T-cell (primary cell): ENCODE measurements at regions not wholly inside any gene's neighbourhood (a gene's known extent, or its start where the extent isn't known, plus 50 kb on each side); places are given as distances from the start of the nearest gene placed in this dataset.

Experiments used
- ATAC-seq, 4 experiments: fragments of 200-7000 bp in 3 of 4; fragments of 150-1000 bp in 1 of 4; cut with Tn5 transposase; replicated peaks in 1 of 4; 1 replicate in 3 of 4; 2 replicates in 1 of 4; pipeline ENCODE4 v1.10.0; 2021; ENCODE audit warnings: moderate library complexity in 3 of 4, mild to moderate bottlenecking in 2 of 4, moderate number of reproducible peaks in 1 of 4
- CTCF ChIA-PET, 2 donors: fragments of 300-600 bp; sonication (Branson Sonifier 250); formaldehyde crosslinking; loops; one replicate each; lab custom pipeline; 2022; ENCODE audit warnings: antibody characterized with exemption in 2 of 2; lab: Charles Lee
- POLR2A ChIA-PET, 2 donors: fragments of 300-600 bp; sonication (Branson Sonifier 250); formaldehyde crosslinking; loops; one replicate each; lab custom pipeline; 2022; ENCODE audit warnings: antibody characterized with exemption in 2 of 2; lab: Charles Lee
- DNase-seq, 35 experiments: peaks; one replicate each; pipeline versions ENCODE4 v3.0.0 to v3.0.0-alpha.2; 2013 to 2023
- H3K27ac ChIP-seq: one replicate; pipeline ENCODE4 v1.5.1; 2013; ENCODE audit warnings: low read length
- H3K27me3 ChIP-seq, 2 experiments: replicated peaks in 1 of 2; 1 replicate in 1 of 2; 2 replicates in 1 of 2; pipeline versions ENCODE4 v1.6.1 to v1.7.0; 2013; ENCODE audit warnings: low read length in 1 of 2, mixed read lengths in 1 of 2; ENCODE audit not compliant: control insufficient read depth in 2 of 2, insufficient read depth in 2 of 2; ENCODE audit errors: extremely low read depth in 1 of 2
- H3K36me3 ChIP-seq, 2 donors: 1 replicate in 1 of 2; 2 replicates in 1 of 2; pipeline versions ENCODE4 v1.6.1 to v1.7.0; 2013; ENCODE audit warnings: low read length in 1 of 2; ENCODE audit not compliant: control insufficient read depth in 2 of 2, insufficient read depth in 1 of 2; ENCODE audit errors: extremely low read depth in 1 of 2
- H3K4me1 ChIP-seq, 2 experiments: 1 replicate in 1 of 2; 2 replicates in 1 of 2; pipeline versions ENCODE4 v1.6.1 to v1.7.0; 2013; ENCODE audit warnings: low read length in 2 of 2, mixed read lengths in 1 of 2; ENCODE audit not compliant: insufficient read depth in 2 of 2, control insufficient read depth in 1 of 2; ENCODE audit errors: extremely low read depth in 1 of 2
- H3K4me3 ChIP-seq, 2 donors: 1 replicate in 1 of 2; 2 replicates in 1 of 2; pipeline versions ENCODE4 v1.5.1 to v1.7.0; 2013; ENCODE audit warnings: mild to moderate bottlenecking in 2 of 2, low read length in 1 of 2, moderate library complexity in 1 of 2; ENCODE audit not compliant: control insufficient read depth in 1 of 2; ENCODE audit errors: extremely low read depth in 1 of 2
- H3K9me3 ChIP-seq: 2 replicates; pipeline ENCODE4 v1.7.0; 2013
- H3K27ac Mint-ChIP-seq, 2 donors: one replicate each; pipeline ENCODE4 v1.8.0; 2020 to 2021; ENCODE audit warnings: mild to moderate bottlenecking in 2 of 2, mixed read lengths in 2 of 2
- H3K27me3 Mint-ChIP-seq, 2 donors: one replicate each; pipeline ENCODE4 v1.8.0; 2021 to 2022; ENCODE audit warnings: mixed read lengths in 2 of 2
- H3K36me3 Mint-ChIP-seq: one replicate; pipeline ENCODE4 v1.8.0; 2021; ENCODE audit warnings: mixed read lengths
- H3K4me1 Mint-ChIP-seq, 3 donors: one replicate each; pipeline ENCODE4 v1.8.0; 2020 to 2022; ENCODE audit warnings: mixed read lengths in 3 of 3, mild to moderate bottlenecking in 1 of 3
- H3K4me3 Mint-ChIP-seq, 3 donors: one replicate each; pipeline ENCODE4 v1.8.0; 2020 to 2022; ENCODE audit warnings: mild to moderate bottlenecking in 3 of 3, mixed read lengths in 3 of 3, moderate library complexity in 3 of 3
- H3K9me3 Mint-ChIP-seq, 3 donors: one replicate each; pipeline ENCODE4 v1.8.0; 2020 to 2022; ENCODE audit warnings: mixed read lengths in 3 of 3
- WGBS: methylation state at CpG from one replicate; pipeline ENCODE4 v1.1.5; 2013; ENCODE audit warnings: missing lambda C conversion rate; ENCODE audit not compliant: insufficient coverage; 5-methylcytosine and 5-hydroxymethylcytosine counted together

DNA sequence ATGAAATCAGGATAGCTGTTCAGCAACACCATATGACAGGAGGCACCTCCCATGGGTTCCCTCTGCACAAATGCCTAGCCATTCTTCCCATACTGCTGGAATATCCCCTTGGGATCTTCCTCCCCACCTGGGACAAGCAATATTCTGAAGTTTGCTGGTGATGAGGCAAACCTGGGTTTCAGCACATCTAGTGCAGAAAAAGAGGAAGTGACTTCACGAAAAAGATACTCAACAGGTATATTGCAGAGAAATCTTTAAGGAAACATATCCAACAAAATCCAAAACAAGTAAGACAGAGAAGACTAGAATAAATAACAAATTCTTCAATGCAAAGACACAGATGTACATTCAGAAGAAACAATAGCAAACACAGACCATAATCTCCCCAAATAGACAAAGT lies 1497.0 kb downstream of the PCDH9 start:
- Histone ChIP-seq H3K36me3 (no peaks in the 10 kb centered on the region), H3K9me3 (no peaks in the 10 kb centered on the region), H3K27ac (no peak overlapping the region), H3K27me3 (no peaks in the 10 kb centered on the region), H3K4me3 (no peak overlapping the region), H3K4me1 (no peaks in the 10 kb centered on the region)
- H3K27me3 Mint-ChIP-seq, result no peaks in the 10 kb centered on the region
- no peaks in the 10 kb centered on the region for H3K4me1 Mint-ChIP-seq
- WGBS, result no CpG with 5 or more reads among the region's 1 CpG
- ChIA-PET POLR2A (interaction anchor here in 1 of 2 donors (0.6 kb wide), 1 partner anchor 268 kb away, joined by 3 read pairs; no protein-coding TSS in a partner anchor), CTCF (no interaction called here)
- no peaks in the 10 kb centered on the region for H3K36me3 Mint-ChIP-seq
- no peak overlapping the region for H3K27ac Mint-ChIP-seq
- H3K4me3 Mint-ChIP-seq, result no peak overlapping the region
- ATAC-seq (no peak), DNase-seq (no peak)
- peaks cover 19 to 44% (median 23%) of the 10 kb centered on the region in 3 donors for H3K9me3 Mint-ChIP-seq

DNA sequence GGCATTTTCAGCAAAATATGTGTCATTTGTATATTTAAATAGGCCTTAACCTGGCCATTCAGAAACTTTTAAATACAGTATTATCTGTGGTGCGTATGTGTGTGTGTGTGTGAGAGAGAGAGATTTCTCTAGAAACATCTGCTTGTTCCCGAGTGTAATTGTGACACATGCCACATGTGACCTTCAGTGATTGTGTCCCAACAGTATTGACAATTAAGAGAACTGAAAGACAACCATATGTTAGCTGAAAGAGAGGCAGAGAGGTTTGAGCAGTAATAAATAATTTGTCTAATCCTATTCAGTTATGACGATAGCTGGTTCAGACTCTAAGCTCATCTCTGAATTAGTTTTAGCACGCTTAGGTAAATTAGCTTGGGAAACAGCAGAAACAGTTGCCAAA lies 1503.1 kb downstream of the PCDH9 start:
- ChIA-PET POLR2A (no interaction called here), CTCF (no interaction called here)
- Histone ChIP-seq H3K4me3 (no peak overlapping the region), H3K27ac (no peak overlapping the region), H3K4me1 (no peaks in the 10 kb centered on the region), H3K27me3 (no peaks in the 10 kb centered on the region), H3K36me3 (no peaks in the 10 kb centered on the region), H3K9me3 (no peaks in the 10 kb centered on the region)
- Mint-ChIP-seq H3K4me3 (no peak overlapping the region), H3K27ac (no peak overlapping the region), H3K27me3 (no peaks in the 10 kb centered on the region), H3K36me3 (no peaks in the 10 kb centered on the region), H3K9me3 (peaks cover 2 to 8% (median 7%) of the 10 kb centered on the region in 3 donors), H3K4me1 (no peaks in the 10 kb centered on the region)
- no peak for DNase-seq
- no CpG with 5 or more reads among the region's 4 CpGs for WGBS
- ATAC-seq, result no peak

DNA sequence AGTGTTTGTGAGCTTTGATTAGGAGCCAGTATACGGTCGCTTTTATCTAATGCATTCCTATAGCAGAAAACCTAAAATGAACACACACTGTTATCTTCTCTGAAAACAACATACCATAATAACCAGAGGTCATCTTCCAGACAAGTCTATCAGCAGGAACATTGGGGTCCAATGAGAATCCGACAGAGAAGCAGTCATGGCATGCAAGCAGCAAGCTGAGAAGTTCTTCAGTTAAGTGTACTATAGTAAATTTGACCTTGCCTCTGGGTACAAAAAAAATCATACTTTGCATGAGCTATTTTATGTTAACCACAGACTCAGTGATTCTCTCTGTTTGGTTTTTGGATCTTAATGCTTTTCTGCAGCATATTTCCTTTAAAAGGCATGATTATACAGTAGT lies 1505.1 kb downstream of the PCDH9 start:
- Mint-ChIP-seq H3K36me3 (no peaks in the 10 kb centered on the region), H3K27me3 (no peaks in the 10 kb centered on the region), H3K27ac (no peak overlapping the region), H3K4me1 (no peaks in the 10 kb centered on the region), H3K9me3 (peaks cover 0 to 6% (median 0%) of the 10 kb centered on the region in 3 donors), H3K4me3 (no peak overlapping the region)
- ATAC-seq, result no peak
- Histone ChIP-seq H3K27me3 (no peaks in the 10 kb centered on the region), H3K36me3 (no peaks in the 10 kb centered on the region), H3K4me1 (no peaks in the 10 kb centered on the region), H3K27ac (no peak overlapping the region), H3K4me3 (no peak overlapping the region), H3K9me3 (no peaks in the 10 kb centered on the region)
- no peak for DNase-seq
- CTCF ChIA-PET, result no interaction called here
- WGBS, result 83% methylated on average over 1 of the region's 3 CpGs
- POLR2A ChIA-PET, result no interaction called here

DNA sequence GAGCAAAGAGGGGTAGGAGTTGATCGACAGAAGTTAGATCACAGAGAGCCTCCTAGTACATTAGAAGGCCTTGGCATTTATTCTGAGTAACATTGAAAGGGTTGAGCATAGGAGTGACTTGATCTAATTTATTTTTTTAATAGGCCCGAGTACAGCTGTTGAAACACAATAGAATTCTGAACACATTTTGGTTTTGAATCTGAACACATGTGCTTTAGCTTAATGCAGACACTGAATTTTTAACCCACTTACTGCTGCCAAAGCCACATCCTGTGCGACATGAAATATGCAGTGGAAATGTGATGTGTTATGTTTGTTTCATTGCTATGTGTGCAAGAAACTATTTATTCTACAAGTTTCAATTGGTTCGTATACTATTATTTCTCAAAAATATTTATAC lies 1505.9 kb downstream of the PCDH9 start:
- ChIA-PET CTCF (no interaction called here), POLR2A (no interaction called here)
- Histone ChIP-seq H3K27me3 (no peaks in the 10 kb centered on the region), H3K27ac (no peak overlapping the region), H3K4me3 (no peak overlapping the region), H3K36me3 (no peaks in the 10 kb centered on the region), H3K4me1 (no peaks in the 10 kb centered on the region), H3K9me3 (no peaks in the 10 kb centered on the region)
- Mint-ChIP-seq H3K27ac (no peak overlapping the region), H3K4me3 (no peak overlapping the region), H3K4me1 (no peaks in the 10 kb centered on the region), H3K9me3 (peaks cover 0 to 13% (median 0%) of the 10 kb centered on the region in 3 donors), H3K36me3 (no peaks in the 10 kb centered on the region), H3K27me3 (no peaks in the 10 kb centered on the region)
- ATAC-seq, result no peak
- DNase-seq, result no peak
- 67% methylated on average over 1 of the region's 4 CpGs for WGBS

DNA sequence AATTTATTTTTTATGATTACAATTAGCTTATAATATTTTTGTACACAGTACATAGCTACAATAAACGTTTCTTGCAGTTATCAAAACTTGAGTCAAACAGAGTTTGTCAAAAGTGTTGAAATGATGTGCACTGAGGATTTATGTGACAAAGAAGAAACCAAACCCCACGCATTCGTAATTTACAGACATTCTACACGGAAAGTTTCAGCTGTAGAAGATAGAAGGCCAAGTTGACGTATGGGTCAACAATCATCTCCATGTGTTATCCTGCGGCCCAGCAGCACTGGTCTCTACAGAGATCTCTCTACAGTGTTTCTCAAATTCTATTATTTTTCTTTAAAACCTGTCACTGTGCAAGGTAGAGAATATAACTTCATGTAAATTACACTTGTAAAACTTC lies 1507.6 kb downstream of the PCDH9 start:
- Histone ChIP-seq H3K9me3 (no peaks in the 10 kb centered on the region), H3K4me1 (no peaks in the 10 kb centered on the region), H3K36me3 (no peaks in the 10 kb centered on the region), H3K27ac (no peak overlapping the region), H3K27me3 (no peaks in the 10 kb centered on the region), H3K4me3 (no peak overlapping the region)
- no peak overlapping the region for H3K4me3 Mint-ChIP-seq
- ChIA-PET CTCF (no interaction called here), POLR2A (no interaction called here)
- H3K4me1 Mint-ChIP-seq, result no peaks in the 10 kb centered on the region
- H3K27me3 Mint-ChIP-seq, result no peaks in the 10 kb centered on the region
- H3K27ac Mint-ChIP-seq, result no peak overlapping the region
- ATAC-seq (no peak), DNase-seq (no peak)
- WGBS, result 100% methylated on average over 3 of the region's 6 CpGs
- H3K36me3 Mint-ChIP-seq, result no peaks in the 10 kb centered on the region
- H3K9me3 Mint-ChIP-seq, result peaks cover 4 to 21% (median 7%) of the 10 kb centered on the region in 3 donors

DNA sequence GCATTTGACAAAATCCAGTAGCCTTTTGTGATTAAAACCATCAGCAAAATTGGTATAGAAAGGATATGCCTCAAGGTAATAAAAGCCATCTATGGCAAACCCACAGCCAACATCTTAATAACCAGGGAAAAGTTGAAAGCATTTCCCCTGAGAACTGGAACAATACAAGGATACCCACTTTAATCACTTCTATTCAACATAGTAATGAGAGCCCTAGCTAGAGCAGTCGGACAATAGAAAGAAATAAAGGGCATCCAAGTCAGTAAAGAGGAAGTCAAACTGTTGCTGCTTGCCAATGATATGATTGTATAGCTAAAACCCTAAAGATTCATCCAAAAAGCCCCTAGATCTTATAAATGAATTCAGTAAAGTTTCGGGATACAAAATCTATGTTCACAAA lies 1510.3 kb downstream of the PCDH9 start:
- H3K9me3 Mint-ChIP-seq, result peaks cover 4 to 21% (median 18%) of the 10 kb centered on the region in 3 donors
- Histone ChIP-seq H3K4me3 (no peak overlapping the region), H3K4me1 (no peaks in the 10 kb centered on the region), H3K36me3 (no peaks in the 10 kb centered on the region), H3K27ac (no peak overlapping the region), H3K27me3 (no peaks in the 10 kb centered on the region), H3K9me3 (no peaks in the 10 kb centered on the region)
- DNase-seq, result no peak
- no peak overlapping the region for H3K4me3 Mint-ChIP-seq
- no peak overlapping the region for H3K27ac Mint-ChIP-seq
- no peaks in the 10 kb centered on the region for H3K27me3 Mint-ChIP-seq
- no peak for ATAC-seq
- POLR2A ChIA-PET, result no interaction called here
- H3K4me1 Mint-ChIP-seq, result no peaks in the 10 kb centered on the region
- WGBS, result 86% methylated on average over 1 of the region's 2 CpGs
- H3K36me3 Mint-ChIP-seq, result no peaks in the 10 kb centered on the region
- CTCF ChIA-PET, result no interaction called here

DNA sequence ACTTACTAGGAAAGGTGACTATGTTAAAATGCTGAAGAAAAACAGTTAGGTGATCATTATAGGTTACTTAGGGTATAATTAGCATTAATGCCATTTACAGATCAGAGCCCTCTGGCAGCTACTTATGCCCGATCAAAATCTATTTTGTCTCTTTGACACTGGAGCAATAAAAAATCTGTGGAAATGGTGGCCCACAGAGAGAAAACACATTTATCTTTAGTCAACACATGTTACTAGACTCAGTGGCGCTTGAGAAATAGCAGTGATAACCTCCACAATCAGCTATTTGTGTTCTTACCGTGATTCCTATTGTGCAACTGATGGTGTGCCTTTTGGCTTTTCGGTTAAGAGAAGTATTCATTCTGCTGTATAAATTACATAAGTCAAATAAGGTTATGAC lies 1519.6 kb downstream of the PCDH9 start:
- H3K4me3 Mint-ChIP-seq, result no peak overlapping the region
- H3K9me3 Mint-ChIP-seq, result peaks cover 3 to 24% (median 15%) of the 10 kb centered on the region in 3 donors
- Histone ChIP-seq H3K4me1 (no peaks in the 10 kb centered on the region), H3K9me3 (peaks cover 3% of the 10 kb centered on the region), H3K4me3 (no peak overlapping the region), H3K27ac (no peak overlapping the region), H3K36me3 (no peaks in the 10 kb centered on the region), H3K27me3 (no peaks in the 10 kb centered on the region)
- no peaks in the 10 kb centered on the region for H3K27me3 Mint-ChIP-seq
- ATAC-seq (no peak), DNase-seq (no peak)
- POLR2A ChIA-PET, result no interaction called here
- H3K36me3 Mint-ChIP-seq, result no peaks in the 10 kb centered on the region
- CTCF ChIA-PET, result no interaction called here
- WGBS, result 86% methylated on average over 1 of the region's 4 CpGs
- no peak overlapping the region for H3K27ac Mint-ChIP-seq
- H3K4me1 Mint-ChIP-seq, result no peaks in the 10 kb centered on the region
